Lower leg skin (tissue), 3 donors: ENCODE measurements at regions not wholly inside any gene's neighbourhood (a gene's known extent, or its start where the extent isn't known, plus 50 kb on each side); places are given as distances from the start of the nearest gene placed in this dataset.

Experiments used
- POLR2A ChIP-seq, 2 donors: fragments of 450-650 bp; IDR thresholded peaks; one replicate each; pipeline ENCODE4 v1.6.1; 2016 to 2017; ENCODE audit warnings: antibody characterized with exemption in 2 of 2, mild to moderate bottlenecking in 1 of 2, moderate library complexity in 1 of 2
- TF ChIP-seq, protein P1 (sequence below), 3 donors: fragments of 450-650 bp; IDR thresholded peaks; one replicate each; pipeline ENCODE4 v1.5.1; 2016; ENCODE audit warnings: antibody characterized with exemption in 3 of 3, mild to moderate bottlenecking in 3 of 3, moderate library complexity in 2 of 3

DNA sequence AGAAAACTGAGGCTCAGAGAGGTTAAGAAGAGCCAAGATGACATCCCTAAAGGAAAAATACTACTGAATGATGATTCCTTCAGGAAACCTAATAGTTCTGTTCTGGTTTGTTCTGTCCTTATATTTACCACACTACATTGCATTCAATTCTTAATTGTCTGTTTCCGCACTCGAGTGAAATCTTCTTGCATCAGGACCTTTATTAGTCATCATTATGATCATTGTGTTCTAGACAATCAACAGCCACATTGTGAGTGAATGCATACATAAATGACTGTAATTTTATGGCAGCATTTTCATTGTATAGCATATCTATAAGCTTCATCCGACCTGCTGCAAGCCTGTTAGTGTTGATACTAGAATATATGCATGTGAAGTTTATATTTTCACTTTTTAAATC, 156.7 kb upstream of the FAM241A start:
- TF ChIP-seq, protein P1, sequence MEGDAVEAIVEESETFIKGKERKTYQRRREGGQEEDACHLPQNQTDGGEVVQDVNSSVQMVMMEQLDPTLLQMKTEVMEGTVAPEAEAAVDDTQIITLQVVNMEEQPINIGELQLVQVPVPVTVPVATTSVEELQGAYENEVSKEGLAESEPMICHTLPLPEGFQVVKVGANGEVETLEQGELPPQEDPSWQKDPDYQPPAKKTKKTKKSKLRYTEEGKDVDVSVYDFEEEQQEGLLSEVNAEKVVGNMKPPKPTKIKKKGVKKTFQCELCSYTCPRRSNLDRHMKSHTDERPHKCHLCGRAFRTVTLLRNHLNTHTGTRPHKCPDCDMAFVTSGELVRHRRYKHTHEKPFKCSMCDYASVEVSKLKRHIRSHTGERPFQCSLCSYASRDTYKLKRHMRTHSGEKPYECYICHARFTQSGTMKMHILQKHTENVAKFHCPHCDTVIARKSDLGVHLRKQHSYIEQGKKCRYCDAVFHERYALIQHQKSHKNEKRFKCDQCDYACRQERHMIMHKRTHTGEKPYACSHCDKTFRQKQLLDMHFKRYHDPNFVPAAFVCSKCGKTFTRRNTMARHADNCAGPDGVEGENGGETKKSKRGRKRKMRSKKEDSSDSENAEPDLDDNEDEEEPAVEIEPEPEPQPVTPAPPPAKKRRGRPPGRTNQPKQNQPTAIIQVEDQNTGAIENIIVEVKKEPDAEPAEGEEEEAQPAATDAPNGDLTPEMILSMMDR (IDR thresholded peaks at IDR 0.05), result no peak
- no peak for TF ChIP-seq POLR2A (IDR thresholded peaks at IDR 0.05)
